ENCODE measurements at regions not wholly inside any gene's neighbourhood (a gene's known extent, or its start where the extent isn't known, plus 50 kb on each side); places are given as distances from the start of the nearest gene placed in this dataset.

DNA sequence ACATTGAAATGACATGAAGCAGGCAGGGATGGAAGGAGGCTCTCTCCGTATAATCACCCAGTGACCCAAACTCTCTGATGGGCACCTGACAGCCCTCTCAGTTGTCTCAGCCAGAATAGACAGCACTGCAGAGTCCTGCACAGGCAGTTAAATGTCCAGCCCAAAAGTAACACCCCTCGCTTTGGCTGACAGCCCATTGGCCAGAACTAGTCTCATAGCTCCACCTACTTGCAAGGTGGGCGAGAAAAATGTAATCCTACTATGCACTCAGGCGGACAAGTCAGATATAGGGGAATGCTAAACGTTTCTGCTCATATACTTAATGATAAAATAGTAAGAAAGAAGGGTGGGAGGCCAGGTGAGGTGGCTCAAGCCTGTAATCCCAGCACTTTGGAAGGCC, 393.5 kb upstream of the JARID2 start:
- ATAC-seq = no peak
- H3K4me1 ChIP-seq = no peaks in the 10 kb centered on the region
- H3K9me3 ChIP-seq = no peaks in the 10 kb centered on the region
- no peaks in the 10 kb centered on the region for H3K27me3 ChIP-seq
- no peaks in the 10 kb centered on the region for H3K36me3 ChIP-seq (replicated peaks in 1 of 2; ENCODE audit: insufficient read depth in 1 of 2, low read depth in 2 of 2)
- no peak for DNase-seq
- intact Hi-C loops (cut with DNase I) = no loop called here
- H3K4me3 ChIP-seq = no peak overlapping the region
- H3K27ac ChIP-seq = no peak overlapping the region
- 65 to 74% methylated on average over 5 of the region's 5 CpGs for WGBS, 2 donors
- TF ChIP-seq CTCF (IDR thresholded peaks at IDR 0.05) = no peak
- no peak for TF ChIP-seq POLR2A (IDR thresholded peaks at IDR 0.05)

GRCh38 chr6:14856177-14856576, 389.7 kb upstream of the JARID2 start:
- H3K4me3 ChIP-seq = no peak overlapping the region
- intact Hi-C loops (cut with DNase I) = no loop called here
- ATAC-seq (no peak), DNase-seq (no peak)
- H3K4me1 ChIP-seq = no peaks in the 10 kb centered on the region
- no peaks in the 10 kb centered on the region for H3K36me3 ChIP-seq (replicated peaks in 1 of 2; ENCODE audit: insufficient read depth in 1 of 2, low read depth in 2 of 2)
- TF ChIP-seq CTCF (IDR thresholded peaks at IDR 0.05) (no peak), POLR2A (IDR thresholded peaks at IDR 0.05) (no peak)
- H3K27ac ChIP-seq = no peak overlapping the region
- 70 to 80% methylated on average over 7 of the region's 7 CpGs for WGBS, 2 donors
- no peaks in the 10 kb centered on the region for H3K9me3 ChIP-seq
- no peaks in the 10 kb centered on the region for H3K27me3 ChIP-seq

DNA sequence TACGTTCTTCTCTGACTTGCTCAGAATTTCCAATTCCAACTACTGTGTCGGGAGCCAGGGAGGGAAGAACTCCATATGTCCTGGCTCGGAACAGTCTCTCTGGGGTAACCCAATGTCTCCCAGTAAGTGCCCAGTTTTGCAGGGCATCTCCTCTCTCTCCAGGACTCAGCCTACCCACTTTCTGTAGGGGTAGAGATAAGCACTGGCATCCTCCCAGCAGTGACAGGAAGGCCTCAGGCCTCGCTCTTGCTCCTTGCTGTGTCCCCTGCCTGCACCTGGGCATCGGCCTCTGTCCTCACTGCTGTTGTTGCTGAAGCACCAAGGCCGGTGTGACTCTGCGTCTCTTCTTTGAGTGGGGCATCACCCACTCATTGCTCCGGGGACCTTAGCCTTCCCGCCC, 388.9 kb upstream of the JARID2 start:
- H3K4me1 ChIP-seq = no peaks in the 10 kb centered on the region
- no peaks in the 10 kb centered on the region for H3K27me3 ChIP-seq
- intact Hi-C loops (cut with DNase I) = no loop called here
- no peak for ATAC-seq
- H3K36me3 ChIP-seq (replicated peaks in 1 of 2; ENCODE audit: insufficient read depth in 1 of 2, low read depth in 2 of 2) = no peaks in the 10 kb centered on the region
- no peaks in the 10 kb centered on the region for H3K9me3 ChIP-seq
- TF ChIP-seq CTCF (IDR thresholded peaks at IDR 0.05) (no peak), POLR2A (IDR thresholded peaks at IDR 0.05) (no peak)
- no peak overlapping the region for H3K27ac ChIP-seq
- WGBS, 2 donors = 83 to 88% methylated on average over 9 of the region's 9 CpGs
- DNase-seq = no peak
- H3K4me3 ChIP-seq = no peak overlapping the region

DNA sequence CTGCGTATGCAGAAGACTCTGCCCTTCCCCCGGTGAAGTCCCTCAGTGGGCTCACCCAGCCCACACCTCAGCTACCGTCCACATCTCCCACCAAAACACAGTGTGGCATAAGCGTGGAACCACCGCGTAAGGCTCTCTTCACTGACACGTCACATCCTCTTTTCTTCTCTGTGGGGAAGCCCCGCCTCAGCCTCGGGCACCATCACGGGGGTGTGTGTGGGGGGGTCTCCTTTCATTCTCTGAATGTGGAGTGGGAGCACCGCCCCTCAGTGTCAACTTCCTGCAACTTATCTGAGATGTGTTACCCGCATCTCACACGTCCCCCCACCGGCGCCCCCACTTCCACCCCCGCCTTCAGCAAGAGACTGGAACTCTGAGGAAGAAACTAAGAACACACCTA, 388.4 kb upstream of the JARID2 start:
- no peaks in the 10 kb centered on the region for H3K36me3 ChIP-seq (replicated peaks in 1 of 2; ENCODE audit: insufficient read depth in 1 of 2, low read depth in 2 of 2)
- H3K27me3 ChIP-seq = no peaks in the 10 kb centered on the region
- H3K27ac ChIP-seq = no peak overlapping the region
- no peak overlapping the region for H3K4me3 ChIP-seq
- no peaks in the 10 kb centered on the region for H3K4me1 ChIP-seq
- no peak for TF ChIP-seq CTCF (IDR thresholded peaks at IDR 0.05)
- TF ChIP-seq POLR2A (IDR thresholded peaks at IDR 0.05) = no peak
- WGBS, 2 donors = 56 to 78% methylated on average over 15 to 16 of the region's 16 CpGs
- intact Hi-C loops (cut with DNase I) = no loop called here
- no peaks in the 10 kb centered on the region for H3K9me3 ChIP-seq
- DNase-seq (peak in 1 of 4 donors; percentile 24), ATAC-seq (no peak)

GRCh38 chr6:14858808-14859207, 387.1 kb upstream of the JARID2 start:
- no peak for ATAC-seq
- intact Hi-C loops (cut with DNase I) = no loop called here
- WGBS, 2 donors = 68 to 79% methylated on average over 4 of the region's 4 CpGs

More at GRCh38 chr6:14858808-14859207, 387.1 kb upstream of the JARID2 start:
- H3K27me3 ChIP-seq = no peaks in the 10 kb centered on the region
- no peak for DNase-seq
- no peaks in the 10 kb centered on the region for H3K4me1 ChIP-seq
- no peak overlapping the region for H3K4me3 ChIP-seq
- no peaks in the 10 kb centered on the region for H3K36me3 ChIP-seq (replicated peaks in 1 of 2; ENCODE audit: insufficient read depth in 1 of 2, low read depth in 2 of 2)
- no peaks in the 10 kb centered on the region for H3K9me3 ChIP-seq
- TF ChIP-seq POLR2A (IDR thresholded peaks at IDR 0.05) = no peak
- no peak for TF ChIP-seq CTCF (IDR thresholded peaks at IDR 0.05)
- H3K27ac ChIP-seq = no peak overlapping the region

Measured in body of pancreas (tissue), 4 donors.